Large intestine (tissue), 3 donors: ENCODE measurements at regions not wholly inside any gene's neighbourhood (a gene's known extent, or its start where the extent isn't known, plus 50 kb on each side); places are given as distances from the start of the nearest gene placed in this dataset.

Experiments used
- DNase-seq, 2 donors: peaks; one replicate each; pipeline versions ENCODE4 v3.0.0 to v3.0.0-alpha.2; 2013
- H3K27ac ChIP-seq: one replicate; pipeline ENCODE4 v1.5.1; 2013; ENCODE audit warnings: low read length
- H3K27me3 ChIP-seq: 2 replicates; pipeline ENCODE4 v1.6.1; 2013; ENCODE audit warnings: low read length; ENCODE audit not compliant: control insufficient read depth, insufficient read depth
- H3K36me3 ChIP-seq: 2 replicates; pipeline ENCODE4 v1.6.1; 2013; ENCODE audit warnings: low read length; ENCODE audit not compliant: control insufficient read depth, insufficient read depth
- H3K4me1 ChIP-seq: one replicate; pipeline ENCODE4 v1.6.1; 2013; ENCODE audit warnings: low read length; ENCODE audit not compliant: control insufficient read depth, insufficient read depth
- H3K4me3 ChIP-seq: one replicate; pipeline ENCODE4 v1.5.1; 2013; ENCODE audit warnings: low read length
- H3K9me3 ChIP-seq: one replicate; pipeline ENCODE4 v1.6.1; 2013; ENCODE audit warnings: mild to moderate bottlenecking, low read depth, low read length, moderate library complexity; ENCODE audit not compliant: control insufficient read depth
- WGBS: methylation state at CpG from one replicate; pipeline ENCODE4 v1.1.5; 2013; ENCODE audit warnings: low lambda C conversion rate; ENCODE audit not compliant: insufficient coverage; 5-methylcytosine and 5-hydroxymethylcytosine counted together

DNA sequence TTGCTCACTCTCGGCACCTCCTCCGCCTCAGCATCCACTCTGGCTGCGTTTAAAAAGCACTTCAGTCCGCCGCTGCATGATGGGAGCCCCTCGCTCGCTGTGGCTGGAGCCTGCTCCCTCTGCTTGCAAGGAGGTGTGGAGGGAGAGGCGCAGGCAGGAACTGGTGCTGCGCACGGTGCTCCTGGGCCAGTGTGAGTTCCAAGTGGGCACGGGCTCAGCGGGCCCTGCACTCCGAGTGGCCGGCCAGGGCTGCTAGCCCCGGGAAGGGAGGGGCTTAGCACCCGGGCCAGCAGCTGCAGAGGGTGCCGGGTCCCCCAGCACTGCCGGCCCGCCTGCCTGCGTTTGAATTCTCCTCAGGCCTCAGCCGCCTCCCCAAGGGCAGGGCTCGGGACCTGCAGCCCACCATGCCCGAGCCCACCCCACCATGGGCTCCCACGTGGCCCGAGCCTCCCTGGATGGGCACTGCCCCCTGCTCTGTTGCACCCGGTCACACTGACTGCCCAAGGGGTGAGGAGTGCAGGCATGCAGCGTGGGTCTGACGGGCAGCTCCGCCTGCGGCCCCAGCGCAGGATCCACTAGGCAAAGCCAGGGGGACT, 1599.5 kb downstream of the NCAM2 start:
- Histone ChIP-seq H3K9me3 (peaks cover 7% of the 10 kb centered on the region), H3K4me1 (no peaks in the 10 kb centered on the region), H3K27ac (no peak overlapping the region), H3K36me3 (no peaks in the 10 kb centered on the region), H3K27me3 (no peaks in the 10 kb centered on the region), H3K4me3 (no peak overlapping the region)
- no CpG with 5 or more reads among the region's 31 CpGs for WGBS
- DNase-seq = no peak

DNA sequence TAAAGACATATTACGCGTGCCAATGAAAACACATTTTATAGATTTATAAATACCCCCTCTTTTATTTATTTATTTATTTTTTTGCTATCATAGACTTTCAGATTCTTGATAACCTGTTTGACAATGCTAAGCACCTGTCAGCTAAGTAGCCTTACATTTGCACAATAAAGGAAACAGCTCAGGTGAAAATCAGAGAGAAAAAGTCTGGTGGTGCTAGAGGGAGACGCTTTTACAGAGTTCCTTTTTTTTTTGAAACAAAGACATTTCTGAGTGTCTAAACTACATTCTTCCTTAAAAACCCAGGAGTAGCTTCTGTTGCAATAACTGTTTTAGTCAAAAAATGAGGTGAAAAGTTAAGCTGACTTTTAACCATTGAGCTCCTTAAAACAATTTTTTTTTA, 1611.6 kb downstream of the NCAM2 start:
- H3K27ac ChIP-seq = no peak overlapping the region
- H3K4me1 ChIP-seq = no peaks in the 10 kb centered on the region
- H3K36me3 ChIP-seq = no peaks in the 10 kb centered on the region
- WGBS = 100% methylated on average over 2 of the region's 3 CpGs
- H3K9me3 ChIP-seq = no peaks in the 10 kb centered on the region
- no peak for DNase-seq
- H3K27me3 ChIP-seq = no peaks in the 10 kb centered on the region
- no peak overlapping the region for H3K4me3 ChIP-seq

GRCh38 chr21:22627911-22628310, 1629.7 kb downstream of the NCAM2 start:
- no CpG with 5 or more reads among the region's 1 CpG for WGBS
- Histone ChIP-seq H3K4me1 (no peaks in the 10 kb centered on the region), H3K4me3 (no peak overlapping the region), H3K9me3 (no peaks in the 10 kb centered on the region), H3K27me3 (no peaks in the 10 kb centered on the region), H3K36me3 (no peaks in the 10 kb centered on the region), H3K27ac (no peak overlapping the region)
- DNase-seq = peak; percentile 9 to 17

- DNase-seq = no peak
- Histone ChIP-seq H3K4me1 (no peaks in the 10 kb centered on the region), H3K27ac (no peak overlapping the region), H3K9me3 (no peaks in the 10 kb centered on the region), H3K4me3 (no peak overlapping the region), H3K36me3 (no peaks in the 10 kb centered on the region), H3K27me3 (no peaks in the 10 kb centered on the region)
- 100% methylated on average over 2 of the region's 3 CpGs for WGBS
These were observed 1632.8 kb downstream of the NCAM2 start for GRCh38 chr21:22630953-22631465.

DNA sequence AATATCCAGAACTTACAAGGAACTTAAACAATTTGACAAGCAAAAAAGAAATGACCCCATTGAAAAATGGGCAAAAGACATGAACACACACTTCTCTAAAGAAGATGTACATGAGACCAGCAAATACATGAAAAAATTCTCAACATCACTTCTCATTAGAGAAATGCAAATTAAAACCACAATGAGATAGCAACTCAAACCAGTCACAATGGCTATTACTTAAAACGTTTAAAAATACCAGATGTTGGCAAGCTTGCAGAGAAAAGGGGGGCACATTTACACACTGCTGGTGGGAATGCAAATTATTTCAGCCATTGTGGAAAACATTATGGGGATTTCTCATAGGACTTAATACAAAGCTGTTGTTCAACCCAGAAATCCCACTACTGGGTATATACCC, 1634.0 kb downstream of the NCAM2 start:
- Histone ChIP-seq H3K36me3 (no peaks in the 10 kb centered on the region), H3K9me3 (no peaks in the 10 kb centered on the region), H3K27ac (no peak overlapping the region), H3K4me1 (no peaks in the 10 kb centered on the region), H3K4me3 (no peak overlapping the region), H3K27me3 (no peaks in the 10 kb centered on the region)
- no CpG with 5 or more reads among the region's 1 CpG for whole genome bisulfite sequencing
- no peak for DNase-seq

DNA sequence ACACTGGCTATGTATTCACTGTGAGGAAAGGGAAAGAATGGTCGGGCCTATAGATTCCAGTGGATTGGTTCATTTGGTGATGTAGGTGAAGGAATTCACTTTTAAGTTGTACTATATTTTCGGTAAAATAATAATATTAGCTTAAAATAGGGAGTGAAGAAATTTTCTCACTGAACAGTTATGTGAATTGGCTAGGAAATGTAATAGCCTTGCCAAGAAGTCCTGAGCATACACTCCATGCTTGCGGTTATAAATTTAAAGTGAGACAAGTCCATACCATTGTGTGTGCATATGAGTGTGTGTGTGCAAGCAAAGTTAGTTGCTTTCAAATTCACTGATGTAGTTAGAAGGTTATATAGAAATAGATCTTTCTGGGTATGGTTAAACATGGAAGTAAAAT, 1651.0 kb downstream of the NCAM2 start:
- H3K27ac ChIP-seq = no peak overlapping the region
- no peaks in the 10 kb centered on the region for H3K4me1 ChIP-seq
- H3K9me3 ChIP-seq = no peaks in the 10 kb centered on the region
- 100% methylated on average over 1 of the region's 3 CpGs for WGBS
- H3K36me3 ChIP-seq = no peaks in the 10 kb centered on the region
- H3K27me3 ChIP-seq = no peaks in the 10 kb centered on the region
- H3K4me3 ChIP-seq = no peak overlapping the region
- DNase-seq = no peak

DNA sequence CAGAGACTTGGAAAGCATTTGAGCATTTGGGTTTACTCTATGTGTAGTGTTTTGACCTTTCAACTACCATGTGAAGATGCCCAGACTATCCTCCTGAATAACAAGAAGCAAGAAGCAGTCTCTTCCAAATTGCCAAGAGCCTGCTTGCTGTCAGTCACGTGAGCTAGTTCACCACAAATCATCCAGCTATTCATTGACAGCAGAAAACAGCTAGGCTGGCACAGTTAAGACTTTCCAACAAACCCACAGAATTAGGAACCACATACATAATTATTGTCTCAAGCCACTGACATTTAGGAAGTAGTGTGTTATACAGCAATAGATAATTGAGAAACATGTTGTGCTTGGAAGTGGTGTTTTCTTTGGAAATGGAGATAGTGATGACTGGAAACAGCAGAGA, 1652.0 kb downstream of the NCAM2 start:
- WGBS = no CpG with 5 or more reads among the region's 1 CpG
- no peak overlapping the region for H3K4me3 ChIP-seq
- DNase-seq = no peak

GRCh38 chr21:22657781-22658180, 1659.6 kb downstream of the NCAM2 start:
- Histone ChIP-seq H3K9me3 (no peaks in the 10 kb centered on the region), H3K36me3 (no peaks in the 10 kb centered on the region), H3K27me3 (no peaks in the 10 kb centered on the region), H3K4me3 (no peak overlapping the region), H3K4me1 (no peaks in the 10 kb centered on the region), H3K27ac (no peak overlapping the region)
- no peak for DNase-seq

More for the DNA sequence above, 1652.0 kb downstream of the NCAM2 start:
- Histone ChIP-seq H3K27ac (no peak overlapping the region), H3K36me3 (no peaks in the 10 kb centered on the region), H3K9me3 (no peaks in the 10 kb centered on the region), H3K4me1 (no peaks in the 10 kb centered on the region), H3K27me3 (no peaks in the 10 kb centered on the region)

- 100% methylated on average over 1 of the region's 1 CpG for WGBS
- no peak for DNase-seq
- no peaks in the 10 kb centered on the region for H3K4me1 ChIP-seq
These were observed 1671.9 kb downstream of the NCAM2 start for GRCh38 chr21:22670148-22670547.

DNA sequence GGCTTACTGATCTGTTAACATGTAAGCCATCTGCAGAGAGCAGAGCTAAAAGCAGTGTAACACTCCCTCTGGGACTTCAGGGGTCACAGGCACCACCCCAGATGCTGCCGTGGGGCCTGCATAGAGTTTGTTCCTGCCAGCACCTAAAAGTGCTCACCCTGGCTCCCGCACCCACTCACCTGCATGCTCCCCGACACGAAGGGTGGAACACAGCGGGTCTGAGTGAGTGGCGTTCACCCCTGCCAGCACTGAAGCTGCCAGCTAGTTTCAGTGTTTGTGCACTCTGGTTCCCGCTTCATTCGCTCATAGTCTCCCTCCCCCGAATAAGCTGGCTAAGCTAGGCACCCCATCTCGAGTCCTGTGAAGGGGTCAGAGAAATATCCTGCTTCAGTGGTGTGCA, 1681.0 kb downstream of the NCAM2 start:
- Histone ChIP-seq H3K4me3 (no peak overlapping the region), H3K36me3 (no peaks in the 10 kb centered on the region), H3K9me3 (peaks cover 3% of the 10 kb centered on the region), H3K27me3 (no peaks in the 10 kb centered on the region), H3K4me1 (no peaks in the 10 kb centered on the region), H3K27ac (no peak overlapping the region)
- no peak for DNase-seq
- WGBS = no CpG with 5 or more reads among the region's 10 CpGs

More at GRCh38 chr21:22670148-22670547, 1671.9 kb downstream of the NCAM2 start:
- Histone ChIP-seq H3K4me3 (no peak overlapping the region), H3K27ac (no peak overlapping the region), H3K27me3 (no peaks in the 10 kb centered on the region), H3K9me3 (peaks cover 3% of the 10 kb centered on the region), H3K36me3 (no peaks in the 10 kb centered on the region)

- no peaks in the 10 kb centered on the region for H3K27me3 ChIP-seq
- H3K27ac ChIP-seq = no peak overlapping the region
- no peak for DNase-seq
- no peaks in the 10 kb centered on the region for H3K4me1 ChIP-seq
- H3K9me3 ChIP-seq = no peaks in the 10 kb centered on the region
- H3K4me3 ChIP-seq = no peak overlapping the region
- H3K36me3 ChIP-seq = no peaks in the 10 kb centered on the region
These were observed 1693.4 kb downstream of the NCAM2 start for GRCh38 chr21:22691658-22692057.
